Skeletal muscle satellite cell (primary cell): ENCODE measurements at regions not wholly inside any gene's neighbourhood (a gene's known extent, or its start where the extent isn't known, plus 50 kb on each side); places are given as distances from the start of the nearest gene placed in this dataset.

Experiments used
- H3K27me3 ChIP-seq: 2 replicates; pipeline ENCODE4 v1.7.0; 2013; ENCODE audit warnings: low read length; ENCODE audit not compliant: control insufficient read depth, insufficient read depth
- H3K36me3 ChIP-seq: 2 replicates; pipeline ENCODE4 v1.7.0; 2013; ENCODE audit warnings: mild to moderate bottlenecking, control low read depth, low read length; ENCODE audit not compliant: insufficient read depth
- H3K4me1 ChIP-seq: 2 replicates; pipeline ENCODE4 v1.7.0; 2013; ENCODE audit warnings: low read length; ENCODE audit not compliant: control insufficient read depth, insufficient read depth
- H3K4me2 ChIP-seq: 2 replicates; pipeline ENCODE4 v1.7.0; 2013; ENCODE audit warnings: mild to moderate bottlenecking, low read length
- H3K4me3 ChIP-seq: 2 replicates; pipeline ENCODE4 v1.7.0; 2013; ENCODE audit warnings: low read length
- H3K9ac ChIP-seq: 2 replicates; pipeline ENCODE4 v1.7.0; 2013; ENCODE audit warnings: mild to moderate bottlenecking, low read depth, low read length, moderate library complexity
- H3K9me3 ChIP-seq: replicated peaks from 2 replicates; pipeline ENCODE4 v1.7.0; 2013; ENCODE audit warnings: mild to moderate bottlenecking, control low read depth, low read length

DNA sequence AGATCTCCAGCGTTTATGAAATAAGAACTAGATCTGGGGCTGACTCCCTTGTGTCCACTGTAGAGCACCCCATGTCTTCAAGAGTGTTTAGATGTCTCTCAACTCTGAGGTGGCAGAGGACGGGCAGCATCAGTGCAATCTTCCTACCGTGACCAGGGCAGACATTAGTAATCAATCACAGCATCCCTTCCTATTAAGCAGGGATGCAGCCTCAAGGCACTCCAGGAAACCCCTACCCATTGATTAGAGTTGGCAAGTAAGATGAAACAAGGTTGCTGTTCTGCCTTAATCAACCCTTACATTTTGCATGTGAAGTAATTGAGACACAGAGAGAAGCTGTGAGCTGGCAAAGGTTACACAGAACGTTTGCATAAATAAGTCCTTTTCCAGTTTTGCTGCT is 283.7 kb upstream of the ZMIZ1 start:
- no peak overlapping the region for H3K9ac ChIP-seq
- no peaks in the 10 kb centered on the region for H3K9me3 ChIP-seq
- H3K4me1 ChIP-seq: no peaks in the 10 kb centered on the region
- H3K4me2 ChIP-seq: no peak overlapping the region
- H3K36me3 ChIP-seq: no peaks in the 10 kb centered on the region
- H3K4me3 ChIP-seq: no peak overlapping the region
- peaks cover 52% of the 10 kb centered on the region for H3K27me3 ChIP-seq

DNA sequence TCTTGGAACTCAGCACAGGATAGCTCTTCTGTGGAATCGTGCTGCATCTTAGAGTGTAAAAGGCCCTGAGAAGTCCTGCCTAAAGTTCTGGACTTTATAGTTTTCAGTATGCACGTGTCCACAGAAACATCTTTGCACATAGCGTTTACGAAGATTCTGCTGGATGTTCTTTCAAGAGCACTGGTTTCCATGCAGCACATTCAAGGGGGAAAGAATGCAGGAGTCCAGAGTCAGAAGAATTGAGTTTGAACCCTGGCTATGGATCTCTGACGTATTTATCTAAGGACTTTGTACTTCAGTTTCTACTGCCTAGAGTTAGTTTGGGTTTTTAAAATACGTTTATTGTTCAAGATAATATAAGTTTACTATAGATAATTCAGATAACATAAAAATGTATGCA is 282.8 kb upstream of the ZMIZ1 start:
- H3K9ac ChIP-seq: no peak overlapping the region
- no peak overlapping the region for H3K4me3 ChIP-seq
- peaks cover 54% of the 10 kb centered on the region for H3K27me3 ChIP-seq
- no peaks in the 10 kb centered on the region for H3K4me1 ChIP-seq
- H3K9me3 ChIP-seq: no peaks in the 10 kb centered on the region
- H3K36me3 ChIP-seq: no peaks in the 10 kb centered on the region
- no peak overlapping the region for H3K4me2 ChIP-seq

DNA sequence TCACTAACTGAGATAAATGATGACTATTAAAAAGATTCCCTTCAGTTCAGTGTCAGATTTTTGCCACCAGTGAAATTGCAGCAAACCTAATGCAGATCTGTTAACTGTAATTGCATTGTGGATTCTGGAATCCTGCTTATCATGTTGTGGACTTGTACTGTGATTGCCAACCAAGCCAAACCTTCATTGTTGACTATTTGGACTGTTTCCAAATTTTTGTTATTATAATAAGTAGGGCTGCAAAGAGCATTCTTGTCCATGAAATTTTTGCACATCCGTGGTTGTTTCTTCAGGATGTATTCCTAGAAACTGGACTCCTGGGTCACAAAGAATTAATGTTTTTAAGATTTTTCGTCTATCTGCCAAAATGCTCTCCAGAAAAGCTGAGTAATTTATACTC is 281.6 kb upstream of the ZMIZ1 start:
- no peaks in the 10 kb centered on the region for H3K4me1 ChIP-seq
- no peaks in the 10 kb centered on the region for H3K9me3 ChIP-seq
- peaks cover 63% of the 10 kb centered on the region for H3K27me3 ChIP-seq
- H3K9ac ChIP-seq: no peak overlapping the region
- H3K4me3 ChIP-seq: no peak overlapping the region
- H3K36me3 ChIP-seq: no peaks in the 10 kb centered on the region
- H3K4me2 ChIP-seq: no peak overlapping the region

DNA sequence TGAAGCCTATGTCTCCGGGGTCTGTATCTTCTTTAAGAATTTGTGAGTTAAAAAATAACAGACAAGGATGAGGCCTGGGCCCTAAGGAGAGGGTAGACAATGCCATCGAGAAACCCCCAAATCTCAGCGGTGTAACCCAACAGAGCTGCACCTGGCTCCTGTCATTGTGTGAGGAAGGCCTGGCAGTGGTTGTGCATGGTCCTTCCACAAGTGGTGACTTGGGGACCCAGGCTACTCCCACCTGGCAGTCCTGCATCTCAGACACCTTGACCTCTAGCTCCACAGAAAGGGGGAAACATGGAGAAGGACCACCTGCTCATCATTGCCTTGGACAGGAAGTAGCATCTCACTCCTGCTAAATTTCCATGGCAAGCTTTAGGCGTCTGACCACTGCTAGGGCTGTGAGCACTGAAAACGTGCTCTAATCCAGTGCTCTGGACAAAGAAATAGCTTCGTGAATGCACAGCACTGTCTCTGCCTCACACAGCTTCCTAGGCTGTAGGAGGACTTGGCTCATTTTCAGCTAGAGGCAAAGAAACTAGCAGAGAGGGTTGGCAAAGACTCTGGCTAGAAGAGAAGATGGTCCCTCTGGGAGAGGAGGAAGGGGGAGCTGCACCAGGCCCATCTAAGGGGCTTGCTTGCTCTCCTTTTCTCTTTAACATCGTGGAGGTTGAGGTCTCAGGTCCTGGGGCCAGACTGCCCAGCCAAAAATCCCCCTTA is 273.9 kb upstream of the ZMIZ1 start:
- Histone ChIP-seq H3K36me3 (no peaks in the 10 kb centered on the region), H3K4me2 (no peak overlapping the region), H3K4me3 (no peak overlapping the region), H3K27me3 (peaks cover 61% of the 10 kb centered on the region), H3K9ac (no peak overlapping the region), H3K4me1 (no peaks in the 10 kb centered on the region), H3K9me3 (no peaks in the 10 kb centered on the region)

DNA sequence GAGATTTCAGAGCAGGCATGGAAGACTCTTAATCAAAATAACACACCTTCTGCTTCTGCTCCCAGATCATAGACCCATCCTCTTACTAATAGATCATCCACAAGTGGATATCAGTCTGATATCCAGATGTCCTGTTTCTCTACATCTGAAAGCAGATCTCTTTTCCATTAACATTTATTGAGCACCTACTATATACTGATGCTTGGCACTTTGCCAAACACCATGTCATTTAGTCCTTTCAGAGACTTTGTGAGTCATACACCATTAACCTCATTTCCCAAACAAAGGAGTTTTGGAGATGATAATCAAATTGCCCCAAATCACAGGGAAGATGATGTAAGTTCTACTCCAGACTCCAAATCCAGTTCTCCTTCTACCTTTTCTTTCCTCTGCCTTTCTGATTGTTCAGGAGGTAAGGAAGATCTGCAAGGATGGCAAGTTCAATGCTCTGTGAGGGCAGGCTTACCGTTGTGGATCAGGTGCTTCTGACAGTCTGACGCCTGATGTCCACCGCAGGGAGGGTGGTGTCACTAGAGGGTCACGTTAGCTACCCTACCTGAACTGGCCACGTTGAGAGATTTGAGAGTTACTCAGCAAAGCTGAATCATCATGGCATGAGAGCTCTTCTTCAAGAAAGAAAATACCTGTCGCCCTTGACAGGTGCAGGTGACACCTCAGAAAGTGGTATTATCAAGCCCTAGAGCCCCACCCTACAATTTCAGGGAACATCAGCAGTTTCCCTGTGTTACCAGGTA is 269.6 kb upstream of the ZMIZ1 start:
- peaks cover 81% of the 10 kb centered on the region for H3K27me3 ChIP-seq
- no peak overlapping the region for H3K4me3 ChIP-seq
- no peak overlapping the region for H3K9ac ChIP-seq
- H3K9me3 ChIP-seq: no peaks in the 10 kb centered on the region
- no peak overlapping the region for H3K4me2 ChIP-seq
- no peaks in the 10 kb centered on the region for H3K36me3 ChIP-seq
- H3K4me1 ChIP-seq: peaks cover 3% of the 10 kb centered on the region

DNA sequence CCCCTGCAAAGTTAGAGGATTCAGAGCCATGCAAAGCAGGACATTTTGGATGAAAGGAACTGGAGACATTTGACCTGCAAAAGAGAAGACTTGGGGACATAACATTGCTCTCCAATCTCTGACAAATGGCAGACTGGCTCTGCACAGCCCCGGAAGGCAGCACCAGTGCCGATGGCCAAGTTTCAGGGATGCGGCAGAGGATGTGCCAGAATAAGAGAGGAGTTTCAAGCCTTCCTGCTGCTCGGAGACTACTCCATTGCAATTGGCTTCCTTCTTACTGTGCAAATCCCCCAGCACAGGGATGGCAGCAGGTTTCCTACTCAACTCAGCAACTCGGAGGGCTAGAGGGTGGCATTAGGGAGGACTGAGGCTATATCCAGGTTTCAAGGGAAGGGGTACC is 268.8 kb upstream of the ZMIZ1 start:
- H3K27me3 ChIP-seq: peaks cover 73% of the 10 kb centered on the region
- H3K4me3 ChIP-seq: no peak overlapping the region
- peaks cover 6% of the 10 kb centered on the region for H3K4me1 ChIP-seq
- H3K9me3 ChIP-seq: no peaks in the 10 kb centered on the region
- H3K36me3 ChIP-seq: no peaks in the 10 kb centered on the region
- no peak overlapping the region for H3K9ac ChIP-seq
- H3K4me2 ChIP-seq: no peak overlapping the region

DNA sequence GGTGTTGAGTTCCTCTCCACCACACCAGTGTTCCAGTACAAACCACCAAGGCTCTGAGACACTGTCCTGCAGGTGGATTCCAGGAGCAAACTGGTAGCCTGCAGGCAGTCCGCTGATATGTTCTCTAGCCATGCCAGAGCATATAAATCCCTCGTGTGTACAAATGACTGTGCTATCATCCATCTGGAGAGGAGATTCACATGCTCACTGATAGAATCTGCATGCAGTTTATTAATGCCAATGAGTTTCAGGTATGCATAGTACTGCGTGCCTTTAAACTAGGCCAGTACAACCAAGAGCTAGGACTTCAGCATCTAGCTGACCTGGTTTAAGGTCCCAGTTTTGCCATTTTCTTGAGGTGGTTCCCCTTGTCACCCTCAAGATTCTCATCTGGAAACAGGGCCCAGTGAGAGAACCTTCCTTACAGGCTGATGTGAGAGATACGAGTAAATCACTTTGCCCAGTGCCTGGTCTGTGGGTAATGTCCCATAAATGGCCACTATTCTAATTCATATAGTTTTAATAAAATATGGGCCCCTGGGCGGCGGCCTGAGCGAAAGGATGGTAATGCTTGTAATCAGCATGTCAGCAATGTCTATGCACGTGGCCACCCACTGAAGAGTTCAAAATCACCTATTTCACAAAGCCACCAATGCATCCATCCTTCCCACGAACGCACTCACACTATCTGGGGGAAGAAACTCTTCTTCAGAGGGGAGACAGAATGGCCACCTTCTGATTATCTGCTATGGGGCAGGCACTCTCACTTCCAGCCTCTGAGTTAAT is 268.0 kb upstream of the ZMIZ1 start:
- Histone ChIP-seq H3K27me3 (peaks cover 67% of the 10 kb centered on the region), H3K9me3 (no peaks in the 10 kb centered on the region), H3K4me1 (peaks cover 12% of the 10 kb centered on the region), H3K9ac (no peak overlapping the region), H3K36me3 (no peaks in the 10 kb centered on the region), H3K4me3 (no peak overlapping the region), H3K4me2 (no peak overlapping the region)

DNA sequence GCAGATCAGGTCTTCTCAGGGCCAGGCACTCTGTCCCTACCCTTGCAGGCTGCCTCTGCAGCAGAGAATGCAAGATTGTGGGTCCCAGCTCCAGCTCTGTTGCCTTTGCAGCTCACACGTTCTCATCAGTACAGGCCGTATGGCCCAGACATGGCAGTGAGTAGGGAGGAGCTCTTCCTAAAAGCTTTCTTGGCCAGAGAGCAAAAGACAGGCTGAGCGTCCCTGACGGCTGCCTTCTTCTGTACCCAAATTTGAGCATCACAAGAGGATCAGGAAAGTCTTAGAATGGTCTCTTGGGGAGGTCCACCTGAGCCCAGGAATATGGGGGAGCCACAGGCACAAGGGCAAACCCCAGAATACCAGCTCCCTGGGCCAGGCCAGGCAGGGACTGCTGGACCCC is 266.3 kb upstream of the ZMIZ1 start:
- Histone ChIP-seq H3K9ac (no peak overlapping the region), H3K4me2 (no peak overlapping the region), H3K27me3 (peaks cover 73% of the 10 kb centered on the region), H3K4me1 (peaks cover 12% of the 10 kb centered on the region), H3K36me3 (no peaks in the 10 kb centered on the region), H3K4me3 (no peak overlapping the region), H3K9me3 (no peaks in the 10 kb centered on the region)

DNA sequence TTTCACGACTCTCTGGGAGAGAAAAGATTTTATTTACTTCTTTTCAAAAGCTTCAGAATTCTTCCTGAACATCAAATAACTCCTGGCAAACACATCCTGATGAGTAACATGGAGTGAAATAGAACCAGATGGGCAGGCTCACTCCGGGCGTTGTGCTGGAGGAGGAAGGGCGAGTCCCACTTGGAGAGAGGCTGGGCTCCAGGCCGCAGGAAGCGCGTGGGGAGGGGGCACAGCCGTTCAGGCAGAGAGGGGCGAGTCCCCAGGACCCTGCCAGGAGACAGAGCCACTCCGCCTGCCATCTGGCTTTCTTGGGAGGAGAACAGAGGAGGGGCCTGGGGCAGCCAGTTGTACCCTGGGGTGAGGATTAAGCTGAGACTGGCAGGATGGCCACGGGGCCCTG is 265.9 kb upstream of the ZMIZ1 start:
- no peaks in the 10 kb centered on the region for H3K36me3 ChIP-seq
- peaks cover 71% of the 10 kb centered on the region for H3K27me3 ChIP-seq
- H3K4me1 ChIP-seq: peaks cover 12% of the 10 kb centered on the region
- no peaks in the 10 kb centered on the region for H3K9me3 ChIP-seq
- no peak overlapping the region for H3K9ac ChIP-seq
- H3K4me2 ChIP-seq: no peak overlapping the region
- no peak overlapping the region for H3K4me3 ChIP-seq

DNA sequence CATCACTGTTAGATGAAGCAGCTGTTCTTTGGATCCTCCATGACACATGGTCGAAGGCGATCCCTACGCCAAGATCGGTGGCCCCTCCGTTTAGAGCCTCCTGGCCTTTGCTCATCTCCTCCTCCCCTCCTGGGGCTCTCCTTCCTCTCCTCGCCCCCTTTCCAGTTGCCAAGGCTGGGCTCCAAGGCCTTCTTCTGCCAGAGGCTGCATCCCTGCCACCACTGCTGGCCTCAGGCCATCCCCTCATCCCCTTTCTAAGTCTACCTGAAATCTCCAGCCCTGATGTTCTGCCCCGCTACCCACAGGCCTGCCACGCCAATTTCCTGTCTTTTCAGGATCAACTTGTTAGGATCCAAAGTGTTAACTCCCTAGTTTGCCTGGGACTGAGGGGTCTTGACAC is 265.1 kb upstream of the ZMIZ1 start:
- Histone ChIP-seq H3K9me3 (no peaks in the 10 kb centered on the region), H3K4me2 (no peak overlapping the region), H3K36me3 (no peaks in the 10 kb centered on the region), H3K4me3 (no peak overlapping the region), H3K4me1 (peaks cover 12% of the 10 kb centered on the region), H3K27me3 (peaks cover 62% of the 10 kb centered on the region), H3K9ac (no peak overlapping the region)

DNA sequence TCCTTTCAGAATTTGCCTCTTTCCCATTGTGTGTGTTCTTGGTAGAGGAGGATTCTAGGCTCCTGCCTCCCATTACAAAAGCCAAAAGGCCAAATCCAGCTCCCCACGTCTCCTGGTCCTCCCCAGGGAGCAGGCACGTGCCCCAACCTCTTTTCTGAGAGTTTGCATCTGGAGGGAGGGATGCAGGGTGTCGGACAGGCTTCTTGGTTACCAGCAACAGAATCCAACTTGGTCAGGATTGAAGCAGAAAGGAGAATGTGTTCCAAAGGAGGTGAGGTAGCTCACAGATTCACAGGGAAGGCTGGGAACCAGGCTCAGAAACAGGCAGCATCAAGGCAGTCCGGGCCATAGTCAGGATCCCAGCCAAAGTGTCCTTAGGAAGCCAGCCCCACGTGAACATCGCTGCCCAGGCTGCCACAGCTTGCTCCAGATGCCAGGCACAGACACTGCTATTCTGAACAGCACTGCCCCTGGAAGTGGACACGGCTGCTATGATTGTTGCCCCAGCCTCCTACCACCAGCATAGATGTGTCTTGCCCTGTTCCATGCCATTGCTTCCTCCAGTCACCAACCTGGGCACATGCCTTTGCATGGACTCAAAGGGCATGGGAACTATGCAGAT is 264.2 kb upstream of the ZMIZ1 start:
- no peaks in the 10 kb centered on the region for H3K9me3 ChIP-seq
- no peak overlapping the region for H3K4me2 ChIP-seq
- H3K4me3 ChIP-seq: no peak overlapping the region
- H3K4me1 ChIP-seq: peaks cover 12% of the 10 kb centered on the region
- no peaks in the 10 kb centered on the region for H3K36me3 ChIP-seq
- H3K9ac ChIP-seq: no peak overlapping the region
- peaks cover 58% of the 10 kb centered on the region for H3K27me3 ChIP-seq
